GM21723 (cell line): ENCODE measurements at regions not wholly inside any gene's neighbourhood (a gene's known extent, or its start where the extent isn't known, plus 50 kb on each side); places are given as distances from the start of the nearest gene placed in this dataset.
"Not testable (repeated sequence)": the region's sequence is repeated elsewhere in the genome, so short reads cannot be mapped to it uniquely, and the experiment has no call there.

Experiments
- ATAC-seq: cut with Tn5 transposase; IDR thresholded peaks from one replicate; pipeline ENCODE4 v1.9.1; 2021; ENCODE audit warnings: mild to moderate bottlenecking, moderate library complexity; ENCODE audit not compliant: unreplicated experiment

DNA sequence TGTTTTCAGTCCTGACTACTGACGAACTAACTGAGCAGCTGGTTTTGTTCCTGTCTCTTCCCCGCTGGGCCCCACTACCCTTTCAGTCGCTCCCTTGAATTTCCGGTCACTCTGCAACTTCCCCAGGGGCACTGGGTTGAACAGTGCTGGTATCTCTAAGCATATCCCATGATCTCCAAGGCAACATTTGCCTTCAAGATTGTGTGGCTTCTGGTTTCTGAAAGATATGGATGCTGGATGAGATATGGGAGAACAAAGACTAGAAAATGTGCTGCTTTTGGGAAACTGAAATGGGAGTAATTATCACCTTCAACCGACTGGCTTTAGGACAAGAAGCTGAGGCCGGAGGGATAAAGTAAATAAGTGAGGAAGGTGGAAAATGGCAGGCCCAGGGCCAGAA lies 258.2 kb upstream of the PIK3R1 start:
- no peak for ATAC-seq

DNA sequence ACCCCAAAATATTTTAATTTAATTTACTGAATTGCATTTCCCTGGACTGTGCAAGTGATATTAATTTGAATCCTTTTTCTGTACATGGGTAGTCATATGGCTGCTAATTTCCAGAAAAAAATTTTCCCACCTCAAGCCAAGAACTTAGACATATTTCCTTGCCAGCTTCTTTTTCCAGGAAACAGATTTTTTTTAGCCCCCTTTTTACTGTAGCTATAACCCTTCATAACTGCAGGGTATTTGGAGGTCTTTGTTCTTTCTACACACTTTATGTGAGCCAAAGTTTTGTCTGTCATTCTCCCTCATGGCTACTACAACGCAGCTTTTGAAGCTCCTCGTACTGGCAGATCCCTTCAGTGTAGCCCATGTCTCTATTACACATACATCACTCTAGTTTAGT lies 261.2 kb upstream of the PIK3R1 start:
- ATAC-seq: no peak

DNA sequence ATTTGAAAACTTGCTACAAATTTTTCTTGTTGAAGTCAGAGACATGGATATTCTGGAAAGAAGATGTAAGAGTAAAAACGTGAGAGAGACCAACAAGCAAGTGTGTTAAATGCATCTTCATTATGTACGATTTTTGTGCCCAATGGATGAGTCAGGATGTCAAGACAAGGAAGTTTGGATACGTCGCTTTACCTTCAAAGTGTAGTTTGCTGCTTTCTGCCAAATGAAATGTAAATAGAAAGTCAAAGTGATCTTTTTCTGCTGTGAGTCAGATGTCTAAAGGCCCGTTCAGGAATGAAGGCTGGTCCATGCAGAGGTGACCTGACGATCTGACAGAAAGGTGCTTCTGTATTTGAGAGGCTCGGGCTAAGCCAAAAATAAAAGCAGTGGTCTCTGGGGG lies 273.1 kb upstream of the PIK3R1 start:
- ATAC-seq: no peak

DNA sequence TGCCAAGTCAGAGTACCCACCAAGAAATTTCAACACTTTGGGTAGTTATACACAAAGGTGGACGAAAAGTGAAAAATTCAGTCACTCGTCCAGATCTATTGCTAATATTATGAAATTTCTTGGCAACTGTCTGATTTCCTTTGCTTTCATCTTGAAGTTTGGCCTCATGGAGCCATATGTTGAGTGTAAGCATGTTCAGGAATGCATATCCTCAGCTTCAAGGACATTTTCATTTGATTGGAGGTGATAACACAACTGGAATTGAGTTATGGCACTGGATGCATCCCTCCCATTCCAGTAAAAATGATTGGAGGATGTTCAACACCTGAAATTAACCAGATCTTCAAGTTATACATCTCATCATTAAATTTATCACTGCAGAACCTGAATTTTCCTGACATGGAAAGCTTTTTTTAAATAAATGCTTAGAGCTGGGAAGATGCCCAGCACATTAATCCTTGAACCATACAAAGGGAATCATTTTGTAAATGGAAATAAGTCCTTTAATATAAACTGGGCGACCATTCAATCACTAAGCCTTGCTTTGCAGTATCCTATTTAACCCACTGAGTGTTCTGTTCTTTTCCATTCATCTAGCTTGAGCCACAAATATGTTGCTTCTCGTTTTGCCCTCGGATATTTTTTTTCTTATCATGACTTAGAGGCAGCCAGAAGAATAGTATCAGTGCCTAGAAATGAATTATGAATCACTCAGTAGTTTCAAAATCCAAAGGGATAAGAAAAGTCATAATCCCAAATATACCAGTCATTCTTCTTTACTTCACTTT lies 273.7 kb upstream of the PIK3R1 start:
- no peak for ATAC-seq

DNA sequence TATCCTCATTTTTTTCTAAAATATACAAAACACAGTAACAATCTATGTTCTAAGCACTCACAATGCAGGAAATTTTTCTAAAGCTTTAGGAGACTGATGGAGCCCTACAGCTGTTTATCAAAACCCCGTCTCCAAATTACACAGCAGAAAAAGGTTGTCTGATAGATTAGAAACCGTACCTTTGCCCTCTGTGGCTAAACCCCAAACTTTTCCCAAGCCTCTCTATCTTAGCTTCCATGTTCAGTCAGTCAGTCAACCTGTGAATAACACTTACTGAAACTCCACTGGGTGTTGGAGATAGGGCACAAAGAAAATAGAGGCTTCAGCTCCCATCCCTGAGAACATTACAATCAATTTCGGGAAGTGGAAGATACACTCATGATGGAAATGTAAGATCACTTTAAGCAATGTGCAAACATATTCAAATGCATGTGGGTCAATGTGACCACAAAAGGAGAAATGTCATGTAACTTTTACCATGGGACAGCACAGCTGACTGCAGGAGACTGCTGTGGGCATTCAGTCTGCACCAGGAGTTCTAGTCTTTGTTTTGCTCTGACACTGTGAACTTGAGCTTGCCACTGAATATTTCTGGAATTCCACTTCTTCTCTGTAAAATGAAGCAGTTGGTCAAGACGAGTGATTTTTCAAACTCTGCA lies 279.5 kb upstream of the PIK3R1 start:
- no peak for ATAC-seq

DNA sequence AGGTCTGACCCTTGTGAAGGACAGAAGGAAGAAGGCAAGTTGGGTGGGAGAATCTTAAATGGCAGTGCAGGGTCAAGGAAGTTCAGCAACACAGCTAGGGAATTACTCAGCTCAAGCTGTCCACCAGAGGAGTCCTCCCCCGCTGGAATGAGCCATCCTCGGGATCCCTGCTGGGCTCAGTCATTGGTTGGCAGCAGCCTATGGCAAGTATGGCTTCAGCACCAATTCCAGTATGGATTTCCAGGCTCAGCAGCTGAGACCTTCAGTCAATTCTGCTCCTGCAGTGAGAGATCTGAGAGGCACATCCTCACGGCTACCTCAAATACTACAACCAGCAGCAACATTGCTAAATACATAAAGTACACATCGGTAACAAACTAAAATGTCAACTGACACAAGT lies 280.6 kb upstream of the PIK3R1 start:
- no peak for ATAC-seq

DNA sequence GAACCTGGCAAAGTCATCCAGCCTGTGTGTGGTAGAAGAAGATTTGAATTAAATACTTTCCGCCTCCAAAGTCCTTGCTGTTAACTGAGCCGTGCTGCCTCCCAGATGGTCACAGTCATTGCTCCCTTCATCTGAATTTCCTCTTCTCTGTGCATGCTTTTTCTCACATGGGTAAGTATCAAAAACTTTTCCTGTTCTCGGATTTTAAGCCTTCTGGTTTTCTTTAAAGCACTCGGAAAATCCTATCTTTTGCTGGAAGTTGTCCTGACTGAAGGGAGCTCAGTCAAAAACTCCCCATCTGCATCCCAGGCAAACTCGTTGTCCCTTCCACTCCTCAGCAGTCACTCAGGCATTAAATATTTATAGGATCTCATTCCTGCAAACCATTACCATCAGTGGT lies 290.0 kb upstream of the PIK3R1 start:
- ATAC-seq: no peak

DNA sequence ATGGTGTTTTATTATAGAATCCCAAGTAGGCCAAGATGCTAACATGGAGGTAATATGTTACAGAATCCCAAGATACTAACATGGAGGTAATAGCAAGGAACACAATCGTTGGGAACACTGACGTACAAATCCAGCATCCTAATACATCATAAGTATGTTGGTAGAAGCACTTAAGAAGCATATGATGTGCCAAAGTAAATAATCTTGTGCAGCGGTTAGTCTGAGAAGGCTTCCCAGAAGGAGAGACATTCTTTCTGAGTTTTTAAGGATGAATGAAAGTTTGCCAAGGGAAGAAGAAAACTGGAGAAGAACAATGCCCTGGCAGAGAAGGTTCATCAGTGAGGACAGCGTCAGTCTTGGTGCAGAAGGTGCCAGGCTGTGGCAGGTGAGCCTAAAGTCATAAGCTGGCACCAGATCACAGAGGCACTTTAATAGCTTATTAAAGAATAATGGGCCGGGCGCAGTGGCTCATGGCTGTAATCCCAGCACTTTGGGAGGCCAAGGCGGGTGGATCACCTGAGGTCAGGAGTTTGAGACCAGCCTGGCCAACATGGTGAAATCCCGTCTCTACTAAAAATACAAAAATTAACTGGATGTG lies 294.5 kb upstream of the PIK3R1 start:
- no peak for ATAC-seq

DNA sequence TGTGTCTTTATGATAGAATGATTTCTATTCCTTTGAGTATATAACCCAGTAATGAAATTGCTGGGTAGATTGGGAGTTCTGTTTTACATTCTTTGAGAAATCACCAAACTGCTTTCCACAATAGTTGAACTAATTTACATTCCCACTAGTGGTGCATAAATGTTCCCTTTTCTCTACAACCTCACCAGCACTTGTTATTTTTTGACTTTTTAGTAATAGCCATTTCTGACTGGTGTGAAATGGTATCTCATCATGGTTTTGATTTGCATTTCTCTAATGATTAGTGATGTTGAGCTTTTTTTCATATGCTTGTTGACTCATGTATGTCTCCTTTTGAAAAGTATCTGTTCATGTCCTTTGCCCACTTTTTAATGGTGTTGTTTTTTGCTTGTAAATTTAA lies 296.0 kb upstream of the PIK3R1 start:
- ATAC-seq: not testable (repeated sequence)

DNA sequence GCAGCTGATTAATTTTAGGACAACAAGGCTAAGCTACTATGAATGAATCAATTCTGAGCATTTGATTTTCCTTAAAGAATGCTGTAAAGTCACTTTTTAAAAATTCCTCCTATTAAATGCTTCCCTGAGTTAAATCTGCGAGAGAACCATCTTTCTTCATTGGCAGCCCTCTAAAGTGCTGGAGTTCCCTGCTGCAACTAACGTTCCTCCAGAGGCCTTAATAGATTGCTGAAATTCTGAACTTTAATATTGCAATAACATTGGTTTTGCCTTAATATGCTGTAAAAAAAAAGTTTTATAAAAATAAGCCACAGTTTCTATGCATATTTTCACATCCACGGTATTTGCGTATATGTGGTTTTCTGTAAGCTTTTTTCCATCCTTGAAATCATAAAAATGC lies 298.0 kb upstream of the PIK3R1 start:
- ATAC-seq: no peak

DNA sequence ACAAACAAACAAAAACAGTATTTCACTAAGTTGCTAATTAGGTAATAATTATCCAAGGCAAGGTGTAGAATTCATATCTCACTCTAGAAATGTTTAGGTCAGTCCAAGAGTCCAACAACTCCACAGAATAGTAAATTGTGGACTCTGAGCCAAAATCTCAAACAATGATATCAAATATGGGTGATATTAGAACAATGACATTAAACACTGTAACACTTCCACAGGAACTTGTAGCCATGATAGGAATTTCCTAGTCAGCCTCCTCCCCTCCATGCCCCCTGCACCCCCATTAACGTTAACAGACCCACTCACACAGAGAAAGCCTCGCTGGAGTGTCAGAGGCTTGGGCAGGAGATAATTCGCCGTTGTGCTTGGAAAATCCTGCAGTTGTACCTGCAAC lies 305.0 kb upstream of the PIK3R1 start:
- no peak for ATAC-seq

DNA sequence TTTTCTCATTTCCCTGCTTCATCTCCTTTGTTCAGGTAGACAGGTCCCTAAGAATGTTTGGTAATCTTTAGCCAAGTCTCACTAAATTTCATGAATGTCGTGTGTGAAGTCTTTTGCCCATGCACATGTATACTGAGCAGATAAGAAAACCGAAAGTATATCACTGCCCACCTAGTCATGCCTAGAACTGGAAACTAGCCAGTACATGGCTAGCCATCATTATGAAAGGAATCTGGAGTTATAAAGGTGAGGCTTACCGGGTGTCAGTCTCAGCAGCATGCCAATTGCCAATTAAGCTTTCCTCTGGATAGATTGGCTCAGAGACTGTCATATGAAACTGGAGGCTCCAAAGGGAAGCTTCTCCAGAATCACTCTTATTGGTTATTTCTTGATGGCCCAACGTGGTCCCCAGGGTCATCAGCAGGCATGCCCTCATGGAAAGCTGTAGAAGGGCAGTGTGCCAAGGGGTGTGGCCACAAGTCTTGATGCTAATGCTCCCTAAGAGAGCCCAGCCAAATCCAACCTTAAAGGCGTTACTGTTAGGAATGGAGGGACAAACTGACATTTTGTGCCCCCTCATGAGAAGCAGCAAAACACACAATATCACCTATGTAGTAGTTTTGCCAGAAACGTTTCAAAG lies 307.3 kb upstream of the PIK3R1 start:
- no peak for ATAC-seq

DNA sequence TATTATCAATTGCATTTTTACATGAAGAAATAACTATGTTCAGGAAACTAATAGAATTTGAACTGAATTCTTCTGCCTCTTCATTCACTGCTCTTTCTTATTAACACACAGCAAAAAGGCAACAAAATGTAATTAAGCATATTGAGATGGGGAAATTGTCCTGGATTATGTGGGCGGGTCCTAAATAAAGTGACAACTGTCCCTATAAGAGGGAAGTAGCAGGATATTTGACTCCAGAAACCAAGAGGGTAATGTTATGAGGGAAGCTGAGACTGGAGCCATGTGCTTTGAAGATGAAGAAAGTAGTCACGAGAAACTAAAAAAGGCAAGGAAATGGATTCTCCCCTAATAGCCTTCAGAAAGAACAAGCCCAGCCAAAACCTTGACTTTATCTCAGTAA lies 311.2 kb upstream of the PIK3R1 start:
- ATAC-seq: no peak

DNA sequence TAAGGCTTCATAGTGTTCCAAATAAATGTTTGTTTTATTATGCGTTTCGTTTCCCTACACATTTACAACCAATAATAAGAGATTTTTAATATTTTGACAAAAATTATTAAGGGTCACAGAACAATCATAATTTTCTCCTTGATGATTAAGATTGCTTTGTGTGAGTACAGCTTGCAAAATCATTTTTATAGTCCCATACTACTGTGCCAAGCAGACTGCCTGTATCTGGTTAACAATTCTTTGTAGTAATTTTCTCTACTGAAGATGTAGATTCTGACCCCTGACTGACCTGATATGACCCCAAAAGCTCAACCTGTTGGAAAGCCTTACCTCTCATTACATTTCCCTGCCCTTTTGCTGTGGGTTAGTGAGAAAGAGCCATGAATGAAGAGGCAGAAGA lies 311.9 kb upstream of the PIK3R1 start:
- ATAC-seq: no peak

DNA sequence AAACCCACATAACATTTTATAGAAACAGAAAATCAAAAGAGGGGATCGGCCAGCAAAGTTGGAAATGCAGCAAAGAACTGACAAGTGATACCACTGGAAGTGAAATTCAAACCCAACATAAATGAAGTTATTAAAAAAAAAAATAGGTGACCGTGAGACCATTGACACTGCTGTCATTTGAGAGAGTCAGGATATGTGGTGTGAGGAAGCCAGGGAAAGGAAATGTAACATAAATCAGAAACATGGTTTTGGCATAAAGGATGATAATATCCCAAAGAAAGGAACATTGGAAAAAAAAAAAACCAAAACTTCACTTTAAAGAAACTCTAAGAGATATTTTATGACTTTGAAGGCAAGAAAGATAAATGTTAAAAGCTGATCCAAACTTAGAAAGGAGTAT lies 312.4 kb upstream of the PIK3R1 start:
- no peak for ATAC-seq

DNA sequence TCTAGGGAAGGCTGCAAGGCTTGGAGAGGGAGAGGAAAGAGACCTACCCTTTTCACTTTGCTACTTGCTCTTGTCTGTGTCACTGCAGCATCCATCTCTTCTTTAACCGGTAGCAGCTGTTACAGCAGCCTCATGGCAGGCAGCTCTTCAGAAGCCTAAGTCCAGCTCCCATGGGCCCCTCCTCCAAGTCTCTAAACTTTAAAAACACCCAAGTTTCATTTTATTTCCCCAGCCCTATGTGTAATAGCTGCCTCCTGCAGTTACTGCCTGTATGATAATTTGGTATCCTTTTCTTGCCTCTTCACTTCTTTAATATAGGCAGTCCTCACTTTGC lies 313.1 kb upstream of the PIK3R1 start:
- no peak for ATAC-seq

DNA sequence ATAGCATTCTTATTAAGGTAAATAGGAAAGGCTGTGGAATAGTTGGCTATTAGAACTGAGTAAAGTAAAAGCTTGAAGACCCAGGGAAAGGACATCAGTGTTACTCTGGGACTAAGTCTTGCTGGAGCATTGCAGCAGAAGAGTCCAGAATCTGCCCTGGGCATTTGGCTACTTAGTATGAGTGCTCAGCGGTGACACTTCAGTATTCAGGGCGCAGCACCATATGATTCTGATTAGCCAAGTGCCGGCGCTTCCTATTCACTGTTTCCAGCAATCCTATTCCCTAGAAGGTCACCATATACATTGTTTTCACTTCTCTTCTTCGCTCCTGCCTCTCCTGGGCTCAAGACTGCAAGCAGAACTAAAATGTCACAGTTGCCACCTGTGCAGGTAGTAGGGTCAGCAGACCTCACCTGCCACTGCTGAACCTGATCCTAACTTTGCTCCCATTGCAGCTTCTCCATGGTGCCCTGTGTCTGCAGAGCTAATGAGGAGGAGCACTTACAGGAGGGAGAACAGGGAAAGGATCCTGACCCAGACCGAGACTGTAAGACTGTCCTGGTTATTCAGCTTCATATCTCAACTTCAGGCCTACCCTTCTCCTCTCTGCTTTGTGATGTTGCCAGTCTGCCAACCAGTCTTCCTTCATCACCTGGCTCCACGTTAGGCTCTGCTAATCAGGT lies 313.6 kb upstream of the PIK3R1 start:
- ATAC-seq: no peak

DNA sequence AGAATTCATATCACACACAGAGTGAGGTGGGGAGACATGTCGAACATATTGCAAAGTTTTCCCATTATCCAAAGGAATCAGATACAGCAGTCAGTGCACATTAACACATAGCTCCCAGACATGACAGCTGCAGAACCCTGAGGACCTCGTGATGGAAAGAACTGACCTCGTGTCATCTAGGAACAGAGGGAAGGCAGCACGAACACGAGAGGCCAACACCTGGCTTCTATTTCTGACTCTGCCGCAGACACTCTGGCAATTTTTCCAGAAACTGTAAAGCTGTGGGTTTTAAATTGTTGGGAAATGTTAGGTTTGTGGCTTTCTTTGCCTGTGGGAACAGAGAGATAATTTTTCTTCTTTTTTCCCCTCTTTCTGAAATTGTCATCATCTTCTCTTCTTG lies 315.0 kb upstream of the PIK3R1 start:
- ATAC-seq: no peak

DNA sequence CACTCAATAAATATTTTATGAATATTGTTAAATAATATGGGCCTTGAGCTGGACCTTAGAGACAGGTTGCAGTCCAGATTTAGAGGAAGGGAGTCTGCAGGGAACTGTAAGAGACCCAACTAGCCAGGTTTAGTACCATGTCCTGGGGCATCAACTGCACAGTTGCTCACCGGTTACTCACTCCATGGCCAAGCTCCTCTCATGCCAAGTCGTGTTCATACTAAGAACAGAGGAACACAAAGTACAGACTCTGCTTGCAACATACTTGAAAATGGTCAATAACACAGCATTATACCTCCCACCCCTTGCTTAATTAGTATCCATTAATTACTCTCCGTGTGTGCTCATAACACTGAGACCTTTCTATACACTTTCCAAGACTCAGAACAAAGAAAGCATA lies 317.6 kb upstream of the PIK3R1 start:
- no peak for ATAC-seq

DNA sequence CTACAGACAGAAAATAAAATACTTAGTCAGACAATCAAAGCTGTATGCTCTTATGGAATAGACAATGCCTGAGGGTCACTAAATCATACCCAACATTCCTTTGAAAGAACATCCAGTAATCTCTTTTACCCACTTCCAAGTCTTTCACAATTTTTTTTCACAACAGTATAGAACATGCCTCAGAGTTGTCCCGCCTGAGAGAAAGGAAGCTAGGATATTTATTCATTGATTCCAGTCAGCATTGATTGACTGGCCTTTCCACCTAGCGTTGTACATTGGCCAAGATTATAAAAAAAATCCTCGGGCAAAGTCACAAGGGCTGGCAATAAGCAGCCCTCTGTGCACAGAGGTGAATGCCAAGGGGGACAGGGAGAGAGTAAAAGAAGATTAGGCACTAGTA lies 318.1 kb upstream of the PIK3R1 start:
- no peak for ATAC-seq

DNA sequence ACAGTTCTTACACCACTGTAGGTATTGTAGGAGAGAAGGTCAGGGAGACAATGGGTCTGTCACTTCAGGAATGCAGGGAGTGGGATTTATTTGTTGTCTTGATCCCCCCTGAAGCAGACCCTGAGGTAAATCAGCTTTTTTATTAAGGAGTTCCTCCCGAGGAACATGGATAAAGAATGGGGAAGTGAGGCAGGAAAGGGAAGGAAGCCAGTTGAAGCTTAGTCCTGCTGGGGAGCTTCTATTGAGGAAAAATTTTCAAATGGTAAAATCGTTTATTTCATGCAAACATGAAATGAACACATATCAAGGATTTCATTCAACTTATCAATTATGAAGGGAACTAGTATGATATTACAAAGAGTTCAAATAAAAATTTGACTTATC lies 318.6 kb upstream of the PIK3R1 start:
- no peak for ATAC-seq
